ENCODE measurements at regions not wholly inside any gene's neighbourhood (a gene's known extent, or its start where the extent isn't known, plus 50 kb on each side); places are given as distances from the start of the nearest gene placed in this dataset.

DNA sequence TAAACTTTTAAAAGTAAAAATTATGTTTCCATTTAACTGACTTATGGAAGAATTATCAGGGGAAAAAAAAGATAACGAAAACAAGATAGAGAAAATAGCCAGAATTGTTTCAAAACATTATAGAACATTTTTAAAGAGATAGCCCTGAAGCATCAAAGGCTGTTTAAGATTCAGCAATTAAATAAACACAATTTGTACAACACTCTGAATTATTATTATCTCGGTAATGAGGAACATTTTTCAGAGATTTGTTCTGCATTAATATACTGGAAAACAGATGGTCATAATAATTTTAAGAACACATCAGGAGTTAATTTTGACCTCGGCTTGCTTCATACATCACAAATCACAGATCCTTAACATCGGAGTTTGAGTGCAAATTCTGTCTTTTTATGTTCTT is 643.8 kb downstream of the SORCS1 start:
- no peaks in the 10 kb centered on the region for H3K4me1 ChIP-seq (ENCODE audit: insufficient read depth, low read length)
- H3K4me3 ChIP-seq (ENCODE audit: low read length): no peak overlapping the region
- H3K36me3 ChIP-seq (ENCODE audit: insufficient read depth, low read length): no peaks in the 10 kb centered on the region

DNA sequence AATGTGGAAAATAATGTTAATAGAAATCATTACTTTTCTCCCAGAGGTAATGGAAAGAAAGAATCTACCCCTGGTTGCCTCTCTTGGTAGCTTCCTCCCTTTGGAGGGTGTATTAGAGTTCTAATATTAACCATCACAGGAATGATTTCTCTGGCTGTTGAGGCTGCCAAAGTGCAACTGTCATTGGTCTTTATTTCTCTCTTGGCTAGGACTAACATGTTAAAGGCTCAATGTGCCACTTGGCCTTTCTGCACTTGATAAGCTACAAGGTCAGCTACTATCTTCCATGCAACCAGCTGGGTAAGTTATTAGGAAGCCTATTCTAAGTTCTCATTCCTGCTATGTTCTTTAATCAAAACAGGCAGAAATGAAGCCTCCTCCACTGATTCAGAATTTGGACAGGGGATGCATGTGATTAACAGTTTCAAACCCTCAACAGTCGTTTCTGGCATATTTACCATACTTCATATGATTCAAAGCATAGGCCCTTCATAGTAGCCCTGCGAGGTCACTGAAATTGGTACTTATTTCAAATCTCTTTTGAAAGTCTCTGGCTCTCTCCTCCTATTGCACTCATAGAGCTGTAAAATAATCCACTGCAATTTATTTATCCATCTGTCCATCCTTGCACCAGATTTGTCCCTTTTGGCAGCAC is 645.0 kb downstream of the SORCS1 start:
- Histone ChIP-seq H2AFZ (ENCODE audit: low read depth, low read length) (no peak overlapping the region), H3K4me3 (ENCODE audit: low read length) (no peak overlapping the region), H3K9me3 (ENCODE audit: low read length) (no peaks in the 10 kb centered on the region), H3K36me3 (ENCODE audit: insufficient read depth, low read length) (no peaks in the 10 kb centered on the region), H3K4me1 (ENCODE audit: insufficient read depth, low read length) (no peaks in the 10 kb centered on the region), H3K27me3 (ENCODE audit: insufficient read depth, low read length) (no peaks in the 10 kb centered on the region)

More for the DNA sequence above, 643.8 kb downstream of the SORCS1 start:
- H2AFZ ChIP-seq (ENCODE audit: low read depth, low read length): no peak overlapping the region
- no peaks in the 10 kb centered on the region for H3K9me3 ChIP-seq (ENCODE audit: low read length)
- H3K27me3 ChIP-seq (ENCODE audit: insufficient read depth, low read length): no peaks in the 10 kb centered on the region

DNA sequence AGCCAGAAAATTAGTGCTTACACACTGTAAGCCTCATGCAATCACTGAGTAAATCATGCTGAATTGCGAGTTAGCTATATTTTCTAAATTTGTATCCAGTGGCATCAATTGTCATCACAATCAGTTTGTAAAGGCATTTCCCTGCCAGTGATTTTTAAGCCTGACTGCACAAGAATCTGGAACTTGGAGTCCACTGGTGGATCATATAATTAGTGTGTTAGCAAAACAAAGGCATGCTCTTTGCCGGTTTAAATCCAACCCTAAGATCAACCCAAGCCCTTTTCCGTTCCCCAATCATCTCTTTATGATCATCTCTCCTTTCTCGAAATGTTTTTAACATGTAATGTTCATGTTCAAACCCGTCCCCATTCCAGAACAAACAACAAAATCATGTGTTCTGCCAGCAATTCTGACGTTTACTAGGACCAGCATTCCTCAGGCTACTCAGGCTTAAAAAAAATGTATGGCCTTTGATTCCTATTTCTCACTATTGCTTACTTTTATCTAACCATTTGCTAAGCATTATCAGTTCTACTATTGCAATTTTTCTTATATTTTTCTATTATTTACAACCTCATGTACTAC is 649.2 kb downstream of the SORCS1 start:
- Histone ChIP-seq H3K4me1 (ENCODE audit: insufficient read depth, low read length) (no peaks in the 10 kb centered on the region), H3K4me3 (ENCODE audit: low read length) (no peak overlapping the region), H3K36me3 (ENCODE audit: insufficient read depth, low read length) (no peaks in the 10 kb centered on the region), H3K9me3 (ENCODE audit: low read length) (no peaks in the 10 kb centered on the region), H2AFZ (ENCODE audit: low read depth, low read length) (no peak overlapping the region), H3K27me3 (ENCODE audit: insufficient read depth, low read length) (no peaks in the 10 kb centered on the region)

DNA sequence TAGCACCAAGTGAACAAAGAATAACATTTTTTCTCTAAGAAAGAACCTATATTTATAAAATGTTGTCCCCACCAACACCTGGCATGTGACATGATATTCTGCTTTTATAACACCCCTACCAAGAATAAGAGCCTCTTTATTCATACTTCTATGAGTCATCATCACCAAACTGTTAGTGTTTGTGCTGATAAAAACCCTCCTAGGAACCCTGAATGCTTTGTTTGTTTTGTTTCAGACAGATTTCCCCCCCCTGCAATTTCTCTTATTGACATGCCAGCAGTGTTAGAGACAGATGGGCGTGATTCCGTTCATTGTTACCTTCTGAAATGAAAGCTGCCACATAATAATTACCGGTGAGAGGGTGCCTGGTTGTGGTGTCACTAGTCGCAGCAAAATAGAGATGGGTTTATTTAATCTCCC is 651.1 kb downstream of the SORCS1 start:
- Histone ChIP-seq H3K9me3 (ENCODE audit: low read length) (no peaks in the 10 kb centered on the region), H2AFZ (ENCODE audit: low read depth, low read length) (no peak overlapping the region)

DNA sequence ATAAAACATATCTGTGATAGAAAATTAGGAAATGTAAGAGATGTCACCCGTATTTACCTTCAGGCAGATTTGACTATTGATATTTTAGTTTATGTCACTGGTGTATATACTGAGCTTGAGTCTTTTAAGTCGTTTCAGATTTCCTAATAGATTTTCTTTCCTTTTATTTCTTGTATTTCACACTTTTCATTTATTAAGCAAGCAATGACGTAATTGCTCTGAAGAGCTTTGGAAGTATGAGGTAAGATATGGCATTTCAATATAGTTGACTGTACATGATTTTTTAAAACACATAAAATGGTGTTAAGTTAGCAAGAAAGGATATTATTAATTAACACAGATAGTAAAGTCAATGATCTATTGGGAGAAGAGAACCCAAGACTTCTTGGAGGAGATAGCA is 652.6 kb downstream of the SORCS1 start:
- Histone ChIP-seq H3K36me3 (ENCODE audit: insufficient read depth, low read length) (no peaks in the 10 kb centered on the region), H2AFZ (ENCODE audit: low read depth, low read length) (no peak overlapping the region), H3K4me3 (ENCODE audit: low read length) (no peak overlapping the region), H3K9me3 (ENCODE audit: low read length) (no peaks in the 10 kb centered on the region), H3K4me1 (ENCODE audit: insufficient read depth, low read length) (no peaks in the 10 kb centered on the region), H3K27me3 (ENCODE audit: insufficient read depth, low read length) (no peaks in the 10 kb centered on the region)

More for the DNA sequence above, 651.1 kb downstream of the SORCS1 start:
- Histone ChIP-seq H3K36me3 (ENCODE audit: insufficient read depth, low read length) (no peaks in the 10 kb centered on the region), H3K27me3 (ENCODE audit: insufficient read depth, low read length) (no peaks in the 10 kb centered on the region), H3K4me1 (ENCODE audit: insufficient read depth, low read length) (no peaks in the 10 kb centered on the region), H3K4me3 (ENCODE audit: low read length) (no peak overlapping the region)

DNA sequence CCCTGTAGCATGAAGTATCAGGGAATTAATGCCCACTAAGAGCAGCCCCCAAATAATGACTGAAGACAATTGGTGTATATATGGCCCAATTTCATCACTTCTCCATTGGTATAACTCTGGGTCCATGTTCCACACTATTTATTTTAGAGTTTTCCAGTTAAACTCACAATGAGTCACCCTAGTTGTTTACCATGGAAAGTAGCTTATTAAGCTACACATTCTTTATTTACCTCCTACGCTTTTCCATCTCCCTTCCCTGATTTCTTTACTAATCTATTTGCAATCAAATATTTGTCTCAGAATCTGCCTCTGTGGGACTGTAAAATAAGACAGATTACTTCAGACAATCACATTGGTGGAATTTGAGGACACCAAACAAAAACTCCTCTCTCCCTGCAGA is 655.6 kb downstream of the SORCS1 start:
- Histone ChIP-seq H3K27me3 (ENCODE audit: insufficient read depth, low read length) (no peaks in the 10 kb centered on the region), H3K4me1 (ENCODE audit: insufficient read depth, low read length) (no peaks in the 10 kb centered on the region)

DNA sequence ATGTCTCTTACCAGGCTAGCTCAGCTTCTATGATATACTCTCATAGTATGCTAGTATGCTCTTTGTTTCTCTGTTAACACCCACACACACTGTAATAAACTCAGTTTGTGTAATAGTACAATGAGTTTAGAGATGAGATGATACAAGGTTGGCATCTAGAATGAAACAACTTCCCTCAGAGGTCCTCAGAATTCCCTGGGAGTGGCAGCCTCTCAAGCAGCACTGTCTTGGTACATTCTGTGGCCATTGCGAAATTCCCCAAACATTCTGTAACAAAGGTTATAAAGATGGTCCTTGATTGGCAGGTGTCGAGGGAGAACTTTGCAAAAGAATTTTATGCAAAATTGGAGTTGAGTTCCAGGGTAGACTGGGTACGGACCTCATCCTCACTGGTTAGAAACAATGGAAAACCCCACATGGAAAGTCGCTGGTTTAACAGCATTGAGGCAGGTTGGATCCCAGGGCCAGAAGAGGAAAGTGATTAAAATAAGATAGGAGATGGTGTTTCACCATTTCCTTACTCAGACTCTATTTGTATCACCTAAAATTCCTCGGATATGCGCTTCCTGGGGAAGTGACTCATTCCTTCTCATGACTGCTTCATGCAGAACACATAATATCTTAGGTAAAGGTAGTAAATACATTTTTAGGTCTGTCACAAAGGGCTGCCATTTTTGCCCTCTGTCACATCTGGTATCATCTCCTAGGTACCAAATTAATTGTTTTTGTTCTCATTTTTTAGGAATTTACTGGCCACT is 657.8 kb downstream of the SORCS1 start:
- no peak overlapping the region for H3K4me3 ChIP-seq (ENCODE audit: low read length)
- H3K4me1 ChIP-seq (ENCODE audit: insufficient read depth, low read length): no peaks in the 10 kb centered on the region

More for the DNA sequence above, 655.6 kb downstream of the SORCS1 start:
- Histone ChIP-seq H3K9me3 (ENCODE audit: low read length) (no peaks in the 10 kb centered on the region), H3K36me3 (ENCODE audit: insufficient read depth, low read length) (no peaks in the 10 kb centered on the region), H3K4me3 (ENCODE audit: low read length) (no peak overlapping the region), H2AFZ (ENCODE audit: low read depth, low read length) (no peak overlapping the region)

DNA sequence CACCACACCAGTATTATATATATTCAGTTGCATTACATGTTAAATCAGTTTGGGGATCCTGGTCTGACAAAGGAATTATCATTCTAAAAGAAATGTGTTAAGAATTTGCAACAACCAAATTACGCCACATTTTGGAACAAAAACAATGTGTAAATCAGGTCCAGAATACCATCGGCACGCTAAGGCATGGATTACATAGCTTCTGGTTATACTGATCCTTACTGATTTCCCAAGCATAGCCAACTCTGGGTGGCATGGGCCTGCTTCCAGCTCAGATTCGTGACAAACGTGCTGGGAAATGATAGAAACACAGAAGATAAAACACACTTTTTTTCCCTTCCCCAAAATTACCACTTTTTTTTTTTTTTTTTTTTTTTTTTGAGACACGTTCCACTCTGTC is 660.0 kb downstream of the SORCS1 start:
- H3K4me1 ChIP-seq (ENCODE audit: insufficient read depth, low read length): no peaks in the 10 kb centered on the region
- no peak overlapping the region for H3K4me3 ChIP-seq (ENCODE audit: low read length)
- no peaks in the 10 kb centered on the region for H3K27me3 ChIP-seq (ENCODE audit: insufficient read depth, low read length)
- H3K36me3 ChIP-seq (ENCODE audit: insufficient read depth, low read length): no peaks in the 10 kb centered on the region
- no peaks in the 10 kb centered on the region for H3K9me3 ChIP-seq (ENCODE audit: low read length)
- no peak overlapping the region for H2AFZ ChIP-seq (ENCODE audit: low read depth, low read length)

More for the DNA sequence above, 657.8 kb downstream of the SORCS1 start:
- H3K36me3 ChIP-seq (ENCODE audit: insufficient read depth, low read length): no peaks in the 10 kb centered on the region
- H2AFZ ChIP-seq (ENCODE audit: low read depth, low read length): no peak overlapping the region
- H3K27me3 ChIP-seq (ENCODE audit: insufficient read depth, low read length): no peaks in the 10 kb centered on the region
- no peaks in the 10 kb centered on the region for H3K9me3 ChIP-seq (ENCODE audit: low read length)

DNA sequence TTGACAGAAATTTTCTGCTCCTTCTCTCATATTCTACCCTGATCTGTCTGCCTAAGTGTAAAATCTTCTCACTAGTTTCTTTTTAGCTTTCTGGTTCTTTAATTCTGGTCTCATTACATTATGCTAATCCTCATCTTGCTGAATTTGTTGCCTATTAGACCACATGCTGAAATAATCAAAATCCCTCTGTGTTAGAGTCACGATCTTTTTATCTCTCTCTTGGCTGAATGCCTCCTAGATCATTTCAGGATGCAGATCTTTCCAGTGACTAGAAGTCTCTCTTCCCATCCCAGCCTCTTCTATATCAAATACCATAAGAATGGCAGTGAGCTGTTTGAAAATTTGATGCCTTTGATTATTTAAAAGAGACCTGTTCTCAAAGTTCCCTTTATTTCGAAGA is 661.9 kb downstream of the SORCS1 start:
- H3K4me1 ChIP-seq (ENCODE audit: insufficient read depth, low read length): no peaks in the 10 kb centered on the region

DNA sequence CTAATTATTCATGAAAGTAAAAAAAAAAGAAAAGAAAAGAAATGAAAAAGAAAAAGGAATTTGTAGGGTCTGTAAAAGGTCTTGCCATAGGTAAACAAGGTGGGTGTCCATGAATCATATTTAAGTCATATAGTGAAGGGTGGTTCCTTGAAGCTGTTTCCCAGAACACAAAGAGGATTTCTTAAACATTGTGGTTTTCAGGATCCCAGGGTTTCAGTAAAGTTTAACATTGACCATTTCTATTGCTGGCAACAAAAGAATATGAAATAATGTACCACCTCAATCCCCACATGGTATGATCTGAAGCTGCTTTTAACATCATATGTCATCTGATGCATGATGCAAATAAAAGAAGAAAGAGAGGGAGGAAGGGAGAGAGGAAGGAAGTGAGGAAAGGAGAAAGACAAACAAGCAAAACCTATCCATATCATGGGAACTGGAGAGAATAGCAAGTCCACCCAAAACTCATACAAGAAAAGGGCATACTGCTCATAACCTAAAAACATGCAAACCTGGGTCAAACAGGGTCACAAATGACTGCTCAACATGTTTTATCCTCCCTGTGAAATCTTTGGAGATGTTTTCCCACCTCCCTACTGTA is 663.5 kb downstream of the SORCS1 start:
- Histone ChIP-seq H3K27me3 (ENCODE audit: insufficient read depth, low read length) (no peaks in the 10 kb centered on the region), H3K9me3 (ENCODE audit: low read length) (no peaks in the 10 kb centered on the region), H3K4me1 (ENCODE audit: insufficient read depth, low read length) (no peaks in the 10 kb centered on the region), H3K4me3 (ENCODE audit: low read length) (no peak overlapping the region), H2AFZ (ENCODE audit: low read depth, low read length) (no peak overlapping the region), H3K36me3 (ENCODE audit: insufficient read depth, low read length) (no peaks in the 10 kb centered on the region)

More for the DNA sequence above, 661.9 kb downstream of the SORCS1 start:
- Histone ChIP-seq H3K27me3 (ENCODE audit: insufficient read depth, low read length) (no peaks in the 10 kb centered on the region), H3K4me3 (ENCODE audit: low read length) (no peak overlapping the region), H3K9me3 (ENCODE audit: low read length) (no peaks in the 10 kb centered on the region), H3K36me3 (ENCODE audit: insufficient read depth, low read length) (no peaks in the 10 kb centered on the region), H2AFZ (ENCODE audit: low read depth, low read length) (no peak overlapping the region)

DNA sequence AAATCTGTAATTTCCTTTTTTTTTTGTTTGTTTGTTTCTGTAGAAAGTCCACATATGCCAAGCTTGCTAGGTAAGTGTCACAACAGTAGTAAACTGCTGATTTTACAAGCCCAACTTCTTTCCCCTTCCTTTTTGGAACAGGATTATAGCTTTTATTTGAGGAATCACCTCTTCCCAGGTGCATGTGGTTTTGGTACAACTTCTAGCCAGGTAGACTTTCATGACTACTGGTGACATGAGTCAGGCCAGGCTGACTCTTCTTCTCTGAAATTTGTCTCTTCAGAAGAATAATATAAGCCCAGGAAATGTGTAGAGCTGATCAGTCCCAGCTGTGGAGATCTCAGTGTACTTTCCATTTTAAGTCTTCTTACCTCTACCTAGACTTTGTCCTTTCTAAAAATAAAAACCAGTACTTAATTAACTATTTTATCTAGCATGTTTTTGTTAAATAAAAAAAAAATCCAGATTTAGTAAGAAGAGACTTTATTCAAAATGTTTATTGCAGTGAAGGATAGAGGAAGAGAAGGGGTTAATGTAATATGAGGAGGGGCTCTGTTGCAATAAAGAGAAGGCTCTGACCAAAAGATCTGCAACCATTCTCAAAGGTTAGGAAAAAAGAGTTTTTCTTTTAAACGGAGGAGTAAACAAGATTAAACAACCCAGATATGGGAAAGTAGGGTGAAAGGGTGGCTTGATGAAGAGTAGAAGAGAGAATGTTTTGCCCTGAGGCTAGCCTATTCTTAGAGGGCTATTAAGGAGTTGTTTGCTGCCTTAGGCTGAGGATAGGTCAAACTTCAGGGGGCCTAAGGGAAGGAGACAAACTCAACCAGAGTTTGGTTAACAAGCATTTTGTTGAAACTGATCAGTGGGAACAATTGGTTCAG is 664.2 kb downstream of the SORCS1 start:
- no peak overlapping the region for H2AFZ ChIP-seq (ENCODE audit: low read depth, low read length)
- no peak overlapping the region for H3K4me3 ChIP-seq (ENCODE audit: low read length)
- no peaks in the 10 kb centered on the region for H3K36me3 ChIP-seq (ENCODE audit: insufficient read depth, low read length)
- H3K4me1 ChIP-seq (ENCODE audit: insufficient read depth, low read length): no peaks in the 10 kb centered on the region
- no peaks in the 10 kb centered on the region for H3K27me3 ChIP-seq (ENCODE audit: insufficient read depth, low read length)
- no peaks in the 10 kb centered on the region for H3K9me3 ChIP-seq (ENCODE audit: low read length)

DNA sequence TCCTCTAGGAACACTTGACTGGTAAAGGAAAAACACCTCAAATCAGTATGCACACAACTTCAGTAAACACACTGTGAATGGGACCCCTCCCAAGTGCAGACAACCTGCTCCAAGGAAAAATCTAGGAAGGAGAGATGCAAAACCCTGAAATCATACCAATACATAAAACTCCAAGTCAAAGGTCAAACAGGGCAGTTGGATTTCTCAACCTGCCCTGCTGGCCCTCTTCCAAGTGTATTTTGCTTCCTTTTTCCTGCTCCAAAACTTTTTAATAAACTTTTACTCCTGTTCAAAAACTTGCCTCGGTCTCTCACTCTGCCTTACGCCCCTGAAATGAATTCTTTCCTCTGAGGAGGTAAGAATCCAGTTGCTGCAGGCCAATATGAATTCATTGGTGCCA is 665.1 kb downstream of the SORCS1 start:
- no peaks in the 10 kb centered on the region for H3K4me1 ChIP-seq (ENCODE audit: insufficient read depth, low read length)
- no peaks in the 10 kb centered on the region for H3K36me3 ChIP-seq (ENCODE audit: insufficient read depth, low read length)
- H3K4me3 ChIP-seq (ENCODE audit: low read length): no peak overlapping the region
- no peaks in the 10 kb centered on the region for H3K27me3 ChIP-seq (ENCODE audit: insufficient read depth, low read length)
- H2AFZ ChIP-seq (ENCODE audit: low read depth, low read length): no peak overlapping the region
- H3K9me3 ChIP-seq (ENCODE audit: low read length): no peaks in the 10 kb centered on the region

All from neuron (in vitro differentiated cells).